ENCODE measurements at regions not wholly inside any gene's neighbourhood (a gene's known extent, or its start where the extent isn't known, plus 50 kb on each side); places are given as distances from the start of the nearest gene placed in this dataset.

- DNase-seq, result no peak
- peaks cover 0 to 8% of the 10 kb centered on the region in 2 donors for H3K4me1 ChIP-seq
- no peak for TF ChIP-seq POLR2A (IDR thresholded peaks at IDR 0.05)
- TF ChIP-seq CTCF (IDR thresholded peaks at IDR 0.05), result no peak
- no peaks in the 10 kb centered on the region for H3K36me3 ChIP-seq
- no peak overlapping the region for H3K27ac ChIP-seq
- H3K4me3 ChIP-seq, result no peak overlapping the region
- intact Hi-C loops (cut with DNase I; ENCODE audit: low total_unique reads), result no loop called here
- no peaks in the 10 kb centered on the region for H3K9me3 ChIP-seq
- H3K27me3 ChIP-seq, result peaks cover 0 to 17% of the 10 kb centered on the region in 2 donors
These were observed 75.0 kb downstream of the ZIC5 start for GRCh38 chr13:99896369-99897075.

GRCh38 chr13:99895444-99896368 lies 75.9 kb downstream of the ZIC5 start:
- H3K4me1 ChIP-seq, result peaks cover 0 to 8% of the 10 kb centered on the region in 2 donors
- intact Hi-C loops (cut with DNase I; ENCODE audit: low total_unique reads), result no loop called here
- no peak for DNase-seq
- H3K9me3 ChIP-seq, result no peaks in the 10 kb centered on the region
- H3K4me3 ChIP-seq, result peak overlapping the region; percentile 1 to 3
- no peaks in the 10 kb centered on the region for H3K36me3 ChIP-seq
- H3K27ac ChIP-seq, result no peak overlapping the region
- H3K27me3 ChIP-seq, result peaks cover 0 to 17% of the 10 kb centered on the region in 2 donors
- TF ChIP-seq CTCF (IDR thresholded peaks at IDR 0.05), result no peak
- TF ChIP-seq POLR2A (IDR thresholded peaks at IDR 0.05), result no peak

- H3K27ac ChIP-seq, result no peak overlapping the region
- no peak for DNase-seq
- H3K4me1 ChIP-seq, result peaks cover 0 to 8% of the 10 kb centered on the region in 2 donors
- no peak for TF ChIP-seq CTCF (IDR thresholded peaks at IDR 0.05)
- TF ChIP-seq POLR2A (IDR thresholded peaks at IDR 0.05), result no peak
- H3K9me3 ChIP-seq, result no peaks in the 10 kb centered on the region
- intact Hi-C loops (cut with DNase I; ENCODE audit: low total_unique reads), result no loop called here
- H3K36me3 ChIP-seq, result no peaks in the 10 kb centered on the region
- H3K4me3 ChIP-seq, result peak overlapping the region; percentile 1 to 15
- H3K27me3 ChIP-seq, result peaks cover 0 to 17% of the 10 kb centered on the region in 2 donors
These were observed 76.6 kb downstream of the ZIC5 start for GRCh38 chr13:99894840-99895443.

- peaks cover 0 to 17% of the 10 kb centered on the region in 2 donors for H3K27me3 ChIP-seq
These were observed 77.3 kb downstream of the ZIC5 start for GRCh38 chr13:99894105-99894839.

More at GRCh38 chr13:99894105-99894839, 77.3 kb downstream of the ZIC5 start:
- H3K36me3 ChIP-seq, result no peaks in the 10 kb centered on the region
- H3K4me1 ChIP-seq, result peaks cover 0 to 8% of the 10 kb centered on the region in 2 donors
- H3K27ac ChIP-seq, result no peak overlapping the region
- no peak for DNase-seq
- no peak overlapping the region for H3K4me3 ChIP-seq
- TF ChIP-seq CTCF (IDR thresholded peaks at IDR 0.05) (no peak), POLR2A (IDR thresholded peaks at IDR 0.05) (no peak)
- intact Hi-C loops (cut with DNase I; ENCODE audit: low total_unique reads), result no loop called here
- no peaks in the 10 kb centered on the region for H3K9me3 ChIP-seq

All from uterus (tissue), 3 donors.